ENCODE measurements at regions not wholly inside any gene's neighbourhood (a gene's known extent, or its start where the extent isn't known, plus 50 kb on each side); places are given as distances from the start of the nearest gene placed in this dataset.

DNA sequence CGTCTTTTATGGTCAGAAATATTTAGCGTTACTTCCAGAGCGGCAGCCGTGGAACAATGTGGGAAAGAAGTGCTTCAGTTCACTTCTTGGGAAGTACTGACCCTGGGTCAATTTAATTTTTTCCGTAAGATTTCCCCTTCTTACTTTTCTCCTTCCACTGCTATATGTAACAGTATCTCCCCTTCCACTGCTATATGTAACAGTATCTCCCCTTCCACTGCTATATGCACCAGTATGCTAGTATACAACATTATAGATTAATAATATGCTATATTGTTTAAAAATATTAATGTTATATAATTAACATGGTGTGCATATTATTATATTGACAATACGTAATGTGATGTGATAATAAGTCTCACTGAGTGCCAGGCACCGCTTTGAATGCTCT, 69.7 kb upstream of the ERG start:
- peaks cover 0 to 4% of the 10 kb centered on the region in 2 donors for H3K4me1 ChIP-seq
- H3K27me3 ChIP-seq: peaks cover 7 to 26% (median 22%) of the 10 kb centered on the region in 3 donors
- no peak overlapping the region for H3K27ac ChIP-seq
- ATAC-seq (no peak), DNase-seq (no peak)
- no peaks in the 10 kb centered on the region for H3K36me3 ChIP-seq
- TF ChIP-seq POLR2A (IDR thresholded peaks at IDR 0.05): no peak
- TF ChIP-seq, protein P1, sequence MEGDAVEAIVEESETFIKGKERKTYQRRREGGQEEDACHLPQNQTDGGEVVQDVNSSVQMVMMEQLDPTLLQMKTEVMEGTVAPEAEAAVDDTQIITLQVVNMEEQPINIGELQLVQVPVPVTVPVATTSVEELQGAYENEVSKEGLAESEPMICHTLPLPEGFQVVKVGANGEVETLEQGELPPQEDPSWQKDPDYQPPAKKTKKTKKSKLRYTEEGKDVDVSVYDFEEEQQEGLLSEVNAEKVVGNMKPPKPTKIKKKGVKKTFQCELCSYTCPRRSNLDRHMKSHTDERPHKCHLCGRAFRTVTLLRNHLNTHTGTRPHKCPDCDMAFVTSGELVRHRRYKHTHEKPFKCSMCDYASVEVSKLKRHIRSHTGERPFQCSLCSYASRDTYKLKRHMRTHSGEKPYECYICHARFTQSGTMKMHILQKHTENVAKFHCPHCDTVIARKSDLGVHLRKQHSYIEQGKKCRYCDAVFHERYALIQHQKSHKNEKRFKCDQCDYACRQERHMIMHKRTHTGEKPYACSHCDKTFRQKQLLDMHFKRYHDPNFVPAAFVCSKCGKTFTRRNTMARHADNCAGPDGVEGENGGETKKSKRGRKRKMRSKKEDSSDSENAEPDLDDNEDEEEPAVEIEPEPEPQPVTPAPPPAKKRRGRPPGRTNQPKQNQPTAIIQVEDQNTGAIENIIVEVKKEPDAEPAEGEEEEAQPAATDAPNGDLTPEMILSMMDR (IDR thresholded peaks at IDR 0.05 in 4 of 5, conservative IDR thresholded peaks at IDR 0.05 in 1 of 5): no peak
- peak overlapping the region in 1 of 4 donors; percentile 16 for H3K4me3 ChIP-seq
- in situ Hi-C loops (cut with MboI; ENCODE audit: low sequenced_read_pairs in 4 of 4) (no loop called here), intact Hi-C loops (cut with DNase I; ENCODE audit: low total_unique reads) (no loop called here)
- no peaks in the 10 kb centered on the region for H3K9me3 ChIP-seq

DNA sequence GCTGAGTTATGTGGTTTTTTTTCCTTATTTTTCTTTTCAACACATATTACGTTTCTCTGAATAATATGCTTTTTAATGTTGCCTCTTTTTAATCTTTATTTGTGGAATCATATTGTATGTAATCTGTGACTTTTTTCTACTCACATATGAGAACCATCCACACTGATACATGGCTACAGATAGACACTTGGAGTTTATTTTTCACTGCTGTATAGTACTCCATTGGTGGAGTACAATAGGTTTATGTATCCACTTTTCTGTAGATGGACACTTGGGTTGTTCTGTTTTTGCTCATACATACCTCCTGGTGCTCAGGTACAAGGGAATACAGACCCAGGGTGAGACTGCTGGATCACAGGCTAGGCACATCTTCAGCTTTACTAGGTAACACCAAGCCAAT, 71.5 kb upstream of the ERG start:
- DNase-seq: no peak
- no peak overlapping the region for H3K27ac ChIP-seq
- no peak overlapping the region for H3K4me3 ChIP-seq
- H3K4me1 ChIP-seq: peaks cover 0 to 4% of the 10 kb centered on the region in 2 donors
- intact Hi-C loops (cut with DNase I; ENCODE audit: low total_unique reads) (no loop called here), in situ Hi-C loops (cut with MboI; ENCODE audit: low sequenced_read_pairs in 4 of 4) (no loop called here)
- H3K9me3 ChIP-seq: no peaks in the 10 kb centered on the region
- peaks cover 7 to 26% (median 22%) of the 10 kb centered on the region in 3 donors for H3K27me3 ChIP-seq
- TF ChIP-seq, protein P1 (IDR thresholded peaks at IDR 0.05 in 4 of 5, conservative IDR thresholded peaks at IDR 0.05 in 1 of 5): no peak
- no peak for TF ChIP-seq POLR2A (IDR thresholded peaks at IDR 0.05)
- H3K36me3 ChIP-seq: no peaks in the 10 kb centered on the region
- ATAC-seq: no peak

DNA sequence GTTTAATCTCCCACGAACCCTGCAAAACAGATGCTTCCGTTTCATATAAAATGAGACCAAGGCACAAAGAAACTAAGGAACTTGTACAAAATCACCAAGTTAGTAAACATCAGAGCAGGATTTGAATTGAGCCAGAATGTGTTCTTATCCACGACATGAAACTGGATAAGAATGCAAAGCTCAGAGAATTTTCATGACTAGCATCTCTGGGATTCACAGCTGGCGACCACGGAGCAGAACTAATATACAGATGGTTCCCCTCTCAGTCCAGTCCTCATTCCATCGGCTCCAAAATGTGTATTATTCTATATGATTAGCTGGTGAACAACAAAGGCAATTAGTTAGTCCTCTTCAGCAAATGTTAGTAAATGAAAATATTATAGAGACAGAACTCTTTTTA, 72.3 kb upstream of the ERG start:
- Histone ChIP-seq H3K27me3 (peaks cover 7 to 26% (median 22%) of the 10 kb centered on the region in 3 donors), H3K9me3 (no peaks in the 10 kb centered on the region), H3K4me1 (peaks cover 0 to 4% of the 10 kb centered on the region in 2 donors), H3K36me3 (no peaks in the 10 kb centered on the region), H3K4me3 (no peak overlapping the region), H3K27ac (no peak overlapping the region)
- TF ChIP-seq POLR2A (IDR thresholded peaks at IDR 0.05): no peak
- in situ Hi-C loops (cut with MboI; ENCODE audit: low sequenced_read_pairs in 4 of 4) (no loop called here), intact Hi-C loops (cut with DNase I; ENCODE audit: low total_unique reads) (no loop called here)
- DNase-seq: no peak
- ATAC-seq: no peak

DNA sequence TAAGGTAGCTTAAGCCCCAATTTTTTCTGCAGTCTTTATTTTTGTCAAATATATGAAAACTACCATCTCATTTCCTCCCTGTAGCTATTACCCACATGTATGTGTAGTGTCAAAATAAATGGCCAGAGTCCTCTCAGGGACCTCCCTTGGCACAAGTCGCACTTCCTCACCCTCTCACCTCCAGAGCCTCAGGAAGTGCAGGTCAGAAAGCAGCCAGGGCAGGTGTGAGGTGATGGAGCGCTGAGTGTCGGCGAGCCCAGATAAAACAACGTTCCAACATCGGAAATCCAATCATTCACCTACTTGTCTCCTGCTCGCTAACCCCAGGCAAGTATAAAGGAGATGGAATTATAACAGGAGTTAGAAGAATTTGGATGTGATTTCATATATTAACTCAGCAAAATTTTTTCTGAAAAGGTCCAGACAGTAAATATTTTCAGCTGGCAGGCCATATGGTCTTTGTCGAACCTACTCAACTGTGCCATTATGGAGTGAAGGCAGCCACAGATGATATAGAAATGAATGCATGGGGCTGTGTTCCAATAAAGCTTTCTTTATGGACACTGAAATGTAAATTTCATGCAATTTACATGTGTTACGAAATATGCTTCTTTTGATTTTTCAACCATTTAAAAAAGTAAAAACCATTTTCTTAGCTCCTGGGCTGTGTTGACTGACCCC, 76.8 kb upstream of the ERG start:
- Histone ChIP-seq H3K27ac (no peak overlapping the region), H3K36me3 (no peaks in the 10 kb centered on the region), H3K9me3 (no peaks in the 10 kb centered on the region), H3K4me3 (no peak overlapping the region), H3K4me1 (no peaks in the 10 kb centered on the region), H3K27me3 (peaks cover under 1 to 4% (median 3%) of the 10 kb centered on the region in 3 donors)
- no peak for DNase-seq
- in situ Hi-C loops (cut with MboI; ENCODE audit: low sequenced_read_pairs in 4 of 4): no loop called here
- intact Hi-C loops (cut with DNase I; ENCODE audit: low total_unique reads): no loop called here
- no peak for TF ChIP-seq POLR2A (IDR thresholded peaks at IDR 0.05)
- TF ChIP-seq, protein P1 (IDR thresholded peaks at IDR 0.05 in 4 of 5, conservative IDR thresholded peaks at IDR 0.05 in 1 of 5): no peak
- ATAC-seq: no peak

DNA sequence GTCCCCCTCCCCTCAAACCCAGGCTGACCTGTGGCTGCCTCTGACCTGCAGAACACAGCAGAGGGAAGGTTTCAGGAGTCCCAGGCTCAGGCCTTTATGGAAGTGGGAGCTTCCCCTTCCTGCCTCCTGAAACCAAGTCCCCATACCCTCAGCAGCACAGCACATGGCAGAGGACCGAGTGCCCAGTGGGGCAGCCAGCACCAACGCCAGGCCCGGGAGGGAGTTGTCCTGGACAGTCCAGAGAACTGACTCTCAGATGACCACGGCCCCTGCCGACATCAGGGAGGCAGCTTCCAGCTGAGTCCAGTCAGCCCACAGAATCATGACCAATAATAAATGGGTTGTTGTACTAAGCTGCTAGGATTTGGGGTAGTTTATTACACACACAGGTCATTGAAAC, 79.6 kb upstream of the ERG start:
- no peak for ATAC-seq
- intact Hi-C loops (cut with DNase I; ENCODE audit: low total_unique reads) (no loop called here), in situ Hi-C loops (cut with MboI; ENCODE audit: low sequenced_read_pairs in 4 of 4) (no loop called here)
- Histone ChIP-seq H3K9me3 (no peaks in the 10 kb centered on the region), H3K4me3 (no peak overlapping the region), H3K27me3 (no peaks in the 10 kb centered on the region), H3K4me1 (no peaks in the 10 kb centered on the region), H3K27ac (no peak overlapping the region), H3K36me3 (no peaks in the 10 kb centered on the region)
- TF ChIP-seq, protein P1 (IDR thresholded peaks at IDR 0.05 in 4 of 5, conservative IDR thresholded peaks at IDR 0.05 in 1 of 5): no peak
- TF ChIP-seq POLR2A (IDR thresholded peaks at IDR 0.05): no peak
- no peak for DNase-seq
